ENCODE measurements at regions not wholly inside any gene's neighbourhood (a gene's known extent, or its start where the extent isn't known, plus 50 kb on each side); places are given as distances from the start of the nearest gene placed in this dataset.

- no peak for DNase-seq (ENCODE audit: low read depth)
- H3K4me3 ChIP-seq (ENCODE audit: low read length): no peak overlapping the region
- TF ChIP-seq, protein P1, sequence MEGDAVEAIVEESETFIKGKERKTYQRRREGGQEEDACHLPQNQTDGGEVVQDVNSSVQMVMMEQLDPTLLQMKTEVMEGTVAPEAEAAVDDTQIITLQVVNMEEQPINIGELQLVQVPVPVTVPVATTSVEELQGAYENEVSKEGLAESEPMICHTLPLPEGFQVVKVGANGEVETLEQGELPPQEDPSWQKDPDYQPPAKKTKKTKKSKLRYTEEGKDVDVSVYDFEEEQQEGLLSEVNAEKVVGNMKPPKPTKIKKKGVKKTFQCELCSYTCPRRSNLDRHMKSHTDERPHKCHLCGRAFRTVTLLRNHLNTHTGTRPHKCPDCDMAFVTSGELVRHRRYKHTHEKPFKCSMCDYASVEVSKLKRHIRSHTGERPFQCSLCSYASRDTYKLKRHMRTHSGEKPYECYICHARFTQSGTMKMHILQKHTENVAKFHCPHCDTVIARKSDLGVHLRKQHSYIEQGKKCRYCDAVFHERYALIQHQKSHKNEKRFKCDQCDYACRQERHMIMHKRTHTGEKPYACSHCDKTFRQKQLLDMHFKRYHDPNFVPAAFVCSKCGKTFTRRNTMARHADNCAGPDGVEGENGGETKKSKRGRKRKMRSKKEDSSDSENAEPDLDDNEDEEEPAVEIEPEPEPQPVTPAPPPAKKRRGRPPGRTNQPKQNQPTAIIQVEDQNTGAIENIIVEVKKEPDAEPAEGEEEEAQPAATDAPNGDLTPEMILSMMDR (conservative IDR thresholded peaks at IDR 0.05; ENCODE audit: low read length): no peak
Measured at GRCh38 chr18:73545472-73545871, 602.2 kb downstream of the FBXO15 start.

DNA sequence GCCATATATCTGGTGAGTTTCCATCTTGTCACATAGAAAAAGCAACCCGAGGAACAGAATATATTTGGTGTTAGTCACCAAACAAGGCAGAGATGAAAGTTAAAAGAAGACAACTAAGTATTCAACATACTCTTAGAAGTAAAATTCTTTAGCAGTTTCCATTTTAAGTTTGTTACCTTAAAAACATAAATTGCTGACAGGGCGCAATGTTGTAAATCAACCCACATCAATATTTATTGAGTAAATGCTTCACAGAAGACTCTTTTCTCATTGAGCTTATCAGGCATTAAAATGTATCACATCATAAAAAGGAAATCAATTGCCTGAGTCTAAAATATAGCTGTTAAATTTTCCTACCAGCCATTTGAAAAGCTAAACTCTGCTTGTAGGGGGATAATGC is 603.0 kb downstream of the FBXO15 start:
- TF ChIP-seq, protein P1 (conservative IDR thresholded peaks at IDR 0.05; ENCODE audit: low read length): no peak
- no peak for DNase-seq (ENCODE audit: low read depth)
- no peak overlapping the region for H3K4me3 ChIP-seq (ENCODE audit: low read length)

GRCh38 chr18:73544032-73544431 is 603.6 kb downstream of the FBXO15 start:
- TF ChIP-seq, protein P1 (conservative IDR thresholded peaks at IDR 0.05; ENCODE audit: low read length): no peak
- no peak for DNase-seq (ENCODE audit: low read depth)
- no peak overlapping the region for H3K4me3 ChIP-seq (ENCODE audit: low read length)

- no peak for DNase-seq (ENCODE audit: low read depth)
- TF ChIP-seq, protein P1 (conservative IDR thresholded peaks at IDR 0.05; ENCODE audit: low read length): no peak
- H3K4me3 ChIP-seq (ENCODE audit: low read length): no peak overlapping the region
Measured at GRCh38 chr18:73535990-73536389, 611.6 kb downstream of the FBXO15 start.

GRCh38 chr18:73535189-73535588 is 612.4 kb downstream of the FBXO15 start:
- H3K4me3 ChIP-seq (ENCODE audit: low read length): no peak overlapping the region
- TF ChIP-seq, protein P1 (conservative IDR thresholded peaks at IDR 0.05; ENCODE audit: low read length): no peak
- no peak for DNase-seq (ENCODE audit: low read depth)

DNA sequence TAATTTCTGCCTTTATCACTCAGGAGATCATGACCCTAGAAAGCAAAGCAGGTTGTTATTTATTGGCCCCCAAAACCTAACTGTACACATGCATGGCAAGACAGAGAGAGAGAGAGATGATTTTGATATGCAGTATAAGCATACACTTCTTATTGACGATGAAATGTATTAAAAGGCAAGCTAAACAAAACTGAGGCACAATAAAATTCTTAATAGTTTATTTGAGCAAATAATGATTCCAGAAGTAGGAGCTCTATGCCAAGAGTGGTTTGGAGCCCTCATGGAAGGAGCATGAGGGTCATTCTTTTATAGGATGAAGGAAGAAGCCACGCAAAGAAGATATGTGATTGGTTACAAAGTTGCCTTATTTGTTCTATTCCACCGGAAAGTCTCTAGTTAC is 616.0 kb downstream of the FBXO15 start:
- H3K4me3 ChIP-seq (ENCODE audit: low read length): no peak overlapping the region
- TF ChIP-seq, protein P1 (conservative IDR thresholded peaks at IDR 0.05; ENCODE audit: low read length): no peak
- no peak for DNase-seq (ENCODE audit: low read depth)

DNA sequence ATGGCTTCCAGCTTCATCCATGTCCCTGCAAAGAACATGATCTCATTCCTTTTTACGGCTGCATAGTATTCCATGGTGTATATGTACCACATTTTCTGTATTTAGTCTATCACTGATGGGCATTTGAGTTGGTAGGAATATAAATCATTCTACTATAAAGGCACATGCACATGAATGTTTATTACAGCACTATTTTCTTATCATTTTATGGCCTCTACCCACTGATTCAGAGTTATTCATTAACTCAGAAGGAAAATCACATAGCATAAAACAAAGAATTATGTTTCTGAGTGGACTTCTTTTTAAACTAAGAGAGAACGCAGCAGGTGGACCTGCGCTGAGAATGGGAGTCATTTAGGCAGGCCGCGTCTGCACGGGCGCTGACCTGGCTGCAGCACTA is 619.6 kb downstream of the FBXO15 start:
- H3K4me3 ChIP-seq (ENCODE audit: low read length): no peak overlapping the region
- TF ChIP-seq, protein P1 (conservative IDR thresholded peaks at IDR 0.05; ENCODE audit: low read length): no peak
- DNase-seq (ENCODE audit: low read depth): no peak

All from AG10803 (cell line).